Iris pigment epithelial cell (primary cell): ENCODE measurements at regions not wholly inside any gene's neighbourhood (a gene's known extent, or its start where the extent isn't known, plus 50 kb on each side); places are given as distances from the start of the nearest gene placed in this dataset.
"Not testable (repeated sequence)": the region's sequence is repeated elsewhere in the genome, so short reads cannot be mapped to it uniquely, and the experiment has no call there.

Experiments used
- DNase-seq: peaks from one replicate; pipeline ENCODE4 v3.0.0-alpha.2; 2011; ENCODE audit warnings: low read depth

DNA sequence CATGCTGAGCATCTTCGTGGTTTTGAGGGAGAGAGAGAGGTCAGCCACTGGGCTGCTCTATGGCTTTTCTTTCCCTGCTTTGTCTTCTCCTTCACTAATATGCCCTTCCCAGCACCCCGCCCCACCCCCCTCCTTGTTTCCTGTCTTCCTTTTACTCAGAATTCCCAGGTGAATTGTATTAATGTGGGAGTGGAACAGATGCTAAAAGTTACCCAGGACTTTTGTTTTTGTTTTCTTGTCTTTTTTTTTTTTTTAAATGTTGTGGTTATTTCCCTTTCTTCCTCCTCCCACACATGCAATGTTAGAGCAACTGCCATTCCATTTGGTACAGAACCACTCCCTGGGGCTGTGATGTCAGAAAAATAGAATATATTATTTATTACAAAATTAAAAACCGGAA, 442.7 kb upstream of the CD180 start:
- DNase-seq: no peak

DNA sequence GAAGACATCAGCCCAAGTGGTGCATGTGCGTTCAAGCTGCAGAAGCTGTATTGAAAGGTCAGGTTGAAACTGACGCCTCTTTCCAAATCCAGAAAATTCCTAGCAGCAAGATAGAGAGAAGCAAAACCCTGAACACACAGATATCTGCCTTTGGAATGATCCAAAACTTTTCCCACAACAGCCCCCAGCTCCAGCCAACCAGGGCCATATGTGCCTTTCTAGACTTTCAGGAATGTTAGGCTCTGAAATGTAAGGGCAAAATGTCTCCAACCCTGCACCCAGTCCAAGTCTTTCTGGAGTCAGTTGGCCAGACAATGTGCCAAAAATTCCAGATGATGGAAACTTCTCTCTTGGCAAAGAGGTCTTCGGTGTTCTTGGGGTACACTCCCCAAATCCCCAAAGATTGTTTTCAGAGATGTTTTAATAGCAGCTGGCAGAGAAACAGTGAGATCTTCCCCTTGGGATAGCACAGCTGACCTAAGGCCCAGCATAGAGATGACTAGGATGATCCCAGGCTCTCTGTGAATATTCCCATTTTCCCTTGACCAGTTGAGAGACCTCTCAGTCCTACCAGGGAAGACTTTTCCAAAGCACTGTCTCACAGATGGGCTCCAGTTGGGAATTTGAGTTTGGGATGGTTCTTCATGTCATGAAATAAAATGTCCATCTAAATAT, 440.4 kb upstream of the CD180 start:
- no peak for DNase-seq

DNA sequence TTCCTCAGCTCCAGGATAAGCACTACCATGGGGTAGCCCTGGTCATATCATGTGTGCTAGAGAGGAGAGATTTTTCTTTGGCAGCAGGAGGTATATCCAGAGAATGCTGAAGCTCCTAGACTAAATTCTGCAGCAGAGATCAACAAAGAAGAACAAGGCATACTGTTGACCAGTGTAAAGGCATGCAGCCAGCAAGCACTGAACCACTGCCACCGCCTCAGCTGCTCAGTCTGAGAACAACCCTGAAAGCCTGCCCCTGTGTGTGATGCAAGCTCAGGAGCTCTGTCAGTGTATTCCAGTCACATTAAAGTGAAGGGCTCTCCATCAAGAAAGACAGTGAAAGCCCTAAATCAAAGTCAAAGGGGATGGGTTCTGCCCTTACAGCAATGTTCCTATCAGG, 439.5 kb upstream of the CD180 start:
- DNase-seq: no peak

DNA sequence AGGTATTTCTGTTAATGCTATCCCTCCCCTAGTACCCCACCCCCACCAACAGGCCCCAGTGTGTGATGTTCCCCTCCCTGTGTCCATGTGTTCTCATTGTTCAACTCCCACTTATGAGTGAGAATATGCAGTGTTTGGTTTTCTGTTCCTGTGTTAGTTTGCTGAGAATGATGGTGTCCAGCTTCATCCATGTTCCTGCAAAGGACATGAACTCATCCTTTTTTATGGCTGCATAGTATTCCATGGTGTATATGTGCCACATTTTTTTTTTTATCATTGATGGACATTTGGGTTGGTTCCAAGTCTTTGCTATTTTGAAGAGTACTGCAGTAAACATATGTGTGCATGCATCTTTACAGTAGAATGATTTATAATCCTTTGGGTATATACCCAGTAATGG, 430.5 kb upstream of the CD180 start:
- not testable (repeated sequence) for DNase-seq

- no peak for DNase-seq
These were observed 426.5 kb upstream of the CD180 start for GRCh38 chr5:67623078-67623477.

DNA sequence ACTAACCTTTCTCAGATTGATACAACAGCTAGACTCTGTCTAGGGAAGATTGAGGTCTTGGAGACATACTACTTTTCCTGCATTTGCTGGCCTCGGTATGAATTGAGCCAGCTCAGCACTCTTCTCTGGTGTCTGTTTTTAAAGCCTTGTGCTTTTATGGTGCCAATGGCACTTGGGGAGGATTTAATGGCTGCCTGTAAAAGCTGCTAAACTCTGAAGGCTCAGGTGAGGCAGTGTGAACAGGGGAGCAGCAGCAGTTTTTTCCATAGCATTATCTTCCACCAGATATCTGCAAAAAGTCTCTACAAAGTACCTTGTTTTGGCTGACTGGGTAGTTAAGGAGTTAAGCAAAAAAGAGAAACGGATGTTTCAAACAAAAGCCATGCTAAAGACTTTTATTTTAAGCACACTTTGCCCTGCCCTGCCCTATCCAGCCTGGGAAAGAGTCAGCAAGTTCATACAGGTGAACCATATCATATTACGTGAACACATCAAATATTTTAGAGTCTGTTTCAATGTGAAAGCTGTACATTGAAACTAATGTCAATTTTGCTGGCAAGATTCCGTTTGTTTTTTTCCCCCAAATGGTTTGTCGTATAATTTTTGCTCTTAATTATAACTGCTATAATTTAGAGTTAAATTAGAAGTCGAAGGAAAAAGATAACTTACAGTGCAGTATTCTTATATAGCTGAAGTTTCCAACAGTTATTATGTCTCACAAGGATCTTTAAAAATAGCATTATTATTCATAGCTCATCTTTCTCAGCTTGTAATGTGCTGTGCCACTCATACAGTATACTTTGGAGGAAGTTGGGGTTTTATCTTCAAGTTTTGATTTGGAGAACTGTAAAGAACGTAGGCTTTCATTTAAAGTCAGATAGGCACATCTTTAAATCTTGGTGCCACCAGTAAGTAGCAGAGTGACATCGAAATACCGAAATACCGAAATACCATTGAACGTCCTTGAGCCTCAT, 424.1 kb upstream of the CD180 start:
- no peak for DNase-seq

GRCh38 chr5:67619636-67620035, 423.0 kb upstream of the CD180 start:
- no peak for DNase-seq

DNA sequence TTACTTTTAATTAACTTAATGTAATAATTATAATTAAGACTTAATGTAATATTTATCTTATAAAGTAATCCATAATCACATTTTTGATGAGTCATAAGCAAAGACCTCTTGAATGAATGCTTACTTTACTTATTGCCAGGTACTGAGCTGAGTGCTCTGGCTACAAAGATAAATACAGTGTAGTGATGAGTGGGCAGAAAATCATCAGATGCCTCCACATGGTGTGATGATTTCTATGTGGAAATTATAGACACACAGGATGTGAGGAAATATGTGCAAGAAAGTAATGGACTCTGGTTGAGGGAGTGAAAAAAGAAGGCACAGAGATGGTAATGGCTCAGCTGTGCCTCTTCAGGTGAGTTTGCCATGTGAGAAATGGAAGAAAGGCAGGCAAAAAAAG, 422.6 kb upstream of the CD180 start:
- DNase-seq: no peak

- no peak for DNase-seq
These were observed 420.5 kb upstream of the CD180 start for GRCh38 chr5:67617051-67617450.

DNA sequence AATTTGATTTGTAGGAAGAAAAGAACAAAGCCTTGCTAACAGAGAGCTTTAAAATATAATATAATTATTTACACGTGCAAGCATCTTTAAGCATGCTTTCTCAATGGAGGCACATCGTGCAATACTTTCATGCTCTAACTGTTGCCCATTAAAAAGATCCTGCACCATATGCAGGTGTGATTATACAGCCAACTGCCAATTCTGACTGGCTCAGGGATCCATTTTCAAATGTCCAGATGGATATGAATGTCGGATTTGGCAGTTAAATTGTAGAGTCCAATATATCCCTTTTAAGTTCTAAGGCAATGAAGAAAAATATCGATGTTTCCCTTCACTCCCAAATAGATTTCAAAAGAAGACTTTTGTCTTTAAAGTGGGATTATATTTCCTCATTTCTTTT, 416.4 kb upstream of the CD180 start:
- no peak for DNase-seq

DNA sequence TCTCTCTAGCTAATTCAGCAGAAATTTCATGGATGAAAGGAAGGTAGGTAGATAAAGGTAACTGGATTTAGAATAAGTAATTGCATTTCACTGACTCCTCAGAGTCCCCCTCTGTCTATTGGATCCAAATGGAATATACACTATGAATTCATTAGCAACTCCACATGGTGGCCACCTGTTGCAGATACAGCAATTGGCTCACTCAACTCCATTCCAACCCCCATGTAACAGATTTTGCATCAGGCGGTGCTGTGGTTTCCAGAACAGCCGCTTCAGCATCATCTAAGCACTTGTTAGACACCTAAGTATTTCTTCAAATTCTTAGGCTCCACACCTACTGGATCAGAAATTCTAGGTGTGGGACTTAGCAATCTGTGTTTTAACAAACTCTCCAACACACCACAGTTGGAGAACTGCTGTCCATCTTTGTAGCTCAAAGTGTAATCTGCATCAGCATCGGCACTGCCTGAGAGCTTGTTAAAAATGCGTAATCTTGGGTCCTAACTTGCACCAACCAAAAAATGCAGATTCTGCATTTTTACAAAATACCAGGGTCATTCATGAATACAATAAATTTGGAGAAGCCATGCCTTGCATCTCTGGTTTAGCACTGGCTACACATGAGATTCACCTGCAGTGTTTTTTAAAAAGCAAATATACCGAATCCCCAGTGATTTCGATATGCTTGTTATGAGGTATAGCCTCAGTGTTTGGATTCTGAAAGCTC, 413.8 kb upstream of the CD180 start:
- DNase-seq: no peak

DNA sequence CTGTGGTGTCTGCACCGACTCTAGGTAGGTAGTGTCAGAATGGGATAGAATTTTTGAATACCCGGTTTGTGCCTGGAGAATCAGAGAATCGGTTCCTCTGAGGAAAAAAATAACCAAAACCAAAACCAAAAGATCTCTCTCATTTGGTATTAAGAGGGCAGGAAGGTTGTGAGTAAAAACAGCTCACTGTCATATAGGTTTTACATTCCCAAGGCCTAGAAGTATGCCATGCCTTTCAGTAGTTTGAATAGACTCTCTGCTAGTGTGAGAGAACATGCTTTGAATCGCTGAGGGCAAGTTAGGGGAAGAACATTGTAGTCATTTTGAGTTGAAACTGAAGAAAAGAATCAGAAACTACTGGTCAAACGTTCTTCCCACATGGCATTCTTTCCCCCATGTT, 411.4 kb upstream of the CD180 start:
- no peak for DNase-seq

DNA sequence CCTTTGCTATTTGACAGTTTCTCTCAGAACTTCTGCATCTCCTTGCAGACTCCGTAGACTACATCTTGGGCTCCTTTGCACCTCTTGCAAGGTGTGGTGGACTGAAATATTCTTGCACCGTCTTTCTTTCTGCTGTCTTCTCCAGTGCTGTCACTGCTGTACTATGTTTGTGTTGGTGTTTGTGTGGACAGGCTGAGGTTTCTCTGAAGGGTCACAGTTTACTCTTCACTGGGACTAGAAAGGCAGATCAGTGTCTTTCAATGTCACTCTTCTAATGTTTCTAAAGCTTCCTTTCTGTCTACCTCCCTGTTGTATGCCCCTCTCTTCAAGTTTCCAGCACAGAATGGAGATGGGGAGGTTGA, 410.0 kb upstream of the CD180 start:
- no peak for DNase-seq

- no peak for DNase-seq
These were observed 409.4 kb upstream of the CD180 start for GRCh38 chr5:67605730-67606585.

- no peak for DNase-seq
These were observed 394.9 kb upstream of the CD180 start for GRCh38 chr5:67591491-67591890.

GRCh38 chr5:67588389-67588788, 391.8 kb upstream of the CD180 start:
- DNase-seq: no peak

- DNase-seq: peak; percentile 8
These were observed 384.6 kb upstream of the CD180 start for GRCh38 chr5:67581203-67581602.

GRCh38 chr5:67578011-67578410, 381.4 kb upstream of the CD180 start:
- peak; percentile 7 for DNase-seq

DNA sequence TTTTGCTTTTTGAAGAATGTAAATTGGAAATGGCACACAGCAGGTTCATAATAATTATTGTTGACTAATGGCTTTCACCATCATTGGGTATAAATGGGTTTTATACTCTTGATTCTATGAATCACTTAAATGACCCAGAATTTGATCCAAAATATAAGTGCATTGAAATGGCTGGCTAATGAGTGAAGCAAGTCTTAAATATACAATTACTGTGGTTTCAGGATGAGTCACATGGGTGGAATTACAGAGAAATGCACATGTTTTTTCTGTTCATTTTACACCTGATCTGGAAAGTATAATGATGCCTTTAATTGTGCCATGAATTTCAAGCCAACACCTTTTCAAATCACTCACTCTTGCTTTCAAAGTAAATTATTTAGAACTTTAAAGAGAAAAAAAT, 380.8 kb upstream of the CD180 start:
- DNase-seq: peak; percentile 66

GRCh38 chr5:67576112-67576511, 379.5 kb upstream of the CD180 start:
- no peak for DNase-seq

- no peak for DNase-seq
These were observed 378.5 kb upstream of the CD180 start for GRCh38 chr5:67575087-67575486.
